GM19452 (cell line): ENCODE measurements at regions not wholly inside any gene's neighbourhood (a gene's known extent, or its start where the extent isn't known, plus 50 kb on each side); places are given as distances from the start of the nearest gene placed in this dataset.
"Not testable (repeated sequence)": the region's sequence is repeated elsewhere in the genome, so short reads cannot be mapped to it uniquely, and the experiment has no call there.

ENCODE experiments used
- ATAC-seq: cut with Tn5 transposase; IDR thresholded peaks from one replicate; pipeline ENCODE4 v1.9.1; 2021; ENCODE audit not compliant: unreplicated experiment

GRCh38 chr5:71821029-71821428, 102.0 kb downstream of the CARTPT start:
- no peak for ATAC-seq

- not testable (repeated sequence) for ATAC-seq
Measured at GRCh38 chr5:71822065-71822464, 103.0 kb downstream of the CARTPT start.

GRCh38 chr5:71825992-71826391, 106.9 kb downstream of the CARTPT start:
- no peak for ATAC-seq

- no peak for ATAC-seq
Measured at GRCh38 chr5:71828291-71829040, 109.4 kb downstream of the CARTPT start.

- ATAC-seq: no peak
Measured at GRCh38 chr5:71829206-71829605, 110.1 kb downstream of the CARTPT start.

- no peak for ATAC-seq
Measured at GRCh38 chr5:71830681-71831539, 111.8 kb downstream of the CARTPT start.

DNA sequence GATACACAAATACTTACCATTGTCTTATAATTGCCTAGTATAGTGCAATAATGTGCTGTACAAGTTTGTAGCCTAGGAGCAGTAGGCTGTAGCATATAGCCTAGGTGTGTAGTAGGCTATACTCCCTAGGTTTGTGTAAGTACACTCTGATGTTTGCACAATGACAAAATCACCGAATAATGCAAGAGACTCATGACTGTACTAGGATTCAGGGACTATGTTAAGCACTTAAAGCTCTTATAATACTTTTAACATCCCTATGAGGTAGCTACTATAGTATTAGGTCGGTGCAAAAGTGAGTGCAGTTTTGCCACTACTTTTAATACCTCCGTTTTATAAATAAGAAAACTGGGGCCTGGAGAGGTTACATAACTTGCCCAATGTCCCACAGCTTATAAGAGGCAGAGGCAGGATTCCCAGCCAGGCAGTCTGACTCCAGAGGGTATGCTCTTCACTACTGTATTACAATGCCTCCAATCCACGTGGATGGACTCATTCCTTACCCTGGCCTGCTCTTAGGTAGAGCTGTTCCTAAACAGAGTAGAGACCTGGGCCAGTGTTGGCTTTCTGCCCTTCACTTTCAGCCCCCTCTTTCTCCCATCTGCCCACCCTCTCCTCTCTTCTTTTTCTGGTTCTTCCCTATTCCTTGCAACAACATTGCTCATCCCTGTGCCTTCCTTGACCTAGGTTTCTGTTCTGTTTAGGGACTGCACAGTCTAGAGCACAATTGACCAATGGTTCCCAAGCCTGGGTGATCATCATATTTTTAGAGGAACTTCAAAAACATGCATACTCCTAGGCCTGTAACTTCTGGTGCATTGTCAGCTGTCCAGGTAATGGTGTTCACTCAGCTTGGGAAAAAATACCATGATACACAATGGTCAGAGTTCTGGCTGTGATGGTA, 114.0 kb downstream of the CARTPT start:
- ATAC-seq: no peak

GRCh38 chr5:71834601-71835000, 115.5 kb downstream of the CARTPT start:
- no peak for ATAC-seq

- no peak for ATAC-seq
Measured at GRCh38 chr5:71836084-71836483, 117.0 kb downstream of the CARTPT start.

- ATAC-seq: no peak
Measured at GRCh38 chr5:71836559-71837112, 117.6 kb downstream of the CARTPT start.

DNA sequence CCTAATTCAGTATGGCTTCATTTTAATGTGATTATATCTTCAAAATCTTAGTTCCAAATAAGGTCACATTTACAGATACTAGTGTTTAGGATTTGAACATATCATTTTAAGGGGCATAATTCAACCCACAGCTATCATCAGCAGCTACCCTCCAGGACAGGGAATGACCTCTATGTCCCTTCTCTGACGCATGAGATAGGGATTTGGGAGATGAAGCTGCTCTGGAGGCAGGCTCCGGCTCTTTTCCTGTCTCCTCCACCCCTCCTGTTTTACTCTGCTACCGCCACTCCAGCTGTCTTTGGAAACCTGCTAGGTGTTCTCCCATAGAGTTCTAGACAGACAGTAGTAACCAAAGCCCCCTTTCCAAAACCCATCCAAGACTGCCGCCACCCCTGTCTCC, 119.2 kb downstream of the CARTPT start:
- no peak for ATAC-seq

DNA sequence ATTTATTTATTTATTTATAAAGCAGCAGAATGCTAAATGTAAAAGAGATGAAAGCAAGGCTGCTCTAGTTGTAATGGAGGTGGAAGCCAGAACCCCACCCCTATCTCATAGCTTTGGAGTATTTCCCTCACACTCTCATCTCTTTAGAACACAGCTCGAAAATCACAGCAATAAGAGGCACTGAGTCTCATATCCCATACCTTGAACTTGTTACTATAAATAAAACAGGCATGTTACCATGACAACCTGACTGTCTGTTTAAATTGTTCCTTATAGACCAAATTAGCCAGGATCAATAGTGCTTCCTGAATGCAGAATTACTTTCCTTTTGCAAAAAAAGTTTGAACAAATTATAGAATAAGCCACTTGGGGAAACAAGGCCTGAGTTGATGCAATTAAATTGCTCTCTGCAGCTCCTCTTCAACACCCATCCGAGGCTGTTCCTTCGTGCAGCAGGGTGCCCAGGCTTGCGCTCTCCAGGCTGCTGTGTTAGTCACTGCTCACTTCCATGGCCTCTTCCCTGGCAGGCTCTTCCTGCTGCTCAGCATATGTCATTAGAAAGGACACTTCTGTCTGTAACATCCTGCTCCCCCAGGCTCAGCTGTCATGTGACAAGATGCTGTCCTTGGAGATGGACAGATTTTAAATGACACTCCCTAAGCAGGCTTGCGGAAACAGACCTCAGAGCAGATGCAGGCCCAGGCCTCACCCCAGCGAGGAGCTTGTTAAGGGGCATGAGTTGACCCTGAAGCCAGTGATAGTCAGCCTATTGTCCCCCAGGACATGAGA, 120.2 kb downstream of the CARTPT start:
- no peak for ATAC-seq

DNA sequence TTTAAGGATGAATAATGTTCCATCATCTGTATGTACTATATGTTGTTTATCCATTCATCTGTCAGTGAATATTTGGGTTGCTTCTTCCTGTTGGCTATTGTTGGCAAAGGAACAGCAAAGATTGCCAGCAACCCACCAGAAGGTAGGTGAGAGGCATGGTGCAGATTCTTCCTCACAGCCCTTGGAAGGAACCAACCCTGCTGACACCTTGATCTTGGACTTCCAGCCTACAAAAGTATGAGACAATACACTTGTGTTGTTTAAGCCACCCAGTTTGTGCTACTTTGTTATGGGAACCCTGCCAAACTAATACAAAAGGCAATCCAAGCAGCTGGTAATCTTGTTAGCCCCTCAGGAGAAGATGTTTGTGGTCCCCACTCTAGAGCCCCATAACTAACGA, 122.0 kb downstream of the CARTPT start:
- ATAC-seq: no peak

DNA sequence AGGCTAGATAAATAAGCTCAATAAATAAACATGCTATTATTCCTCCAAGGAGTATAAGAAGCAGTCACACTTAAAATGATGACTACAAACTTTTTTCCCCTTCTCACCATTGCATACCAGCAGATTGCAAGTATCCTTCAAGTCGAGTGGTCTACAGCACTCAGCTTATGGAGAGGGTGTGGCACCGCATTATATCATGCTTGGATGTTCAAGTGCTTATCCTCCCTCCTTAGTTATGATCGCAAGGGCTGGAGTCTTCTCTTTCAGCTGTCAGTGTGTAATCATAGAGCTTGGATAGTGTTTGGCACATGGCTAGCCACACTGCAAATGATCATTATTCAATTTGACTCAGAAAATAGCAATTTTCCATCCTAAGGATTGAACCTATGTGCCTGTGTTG, 124.0 kb downstream of the CARTPT start:
- no peak for ATAC-seq

GRCh38 chr5:71844862-71845261, 125.8 kb downstream of the CARTPT start:
- no peak for ATAC-seq

GRCh38 chr5:71859515-71859914, 140.4 kb downstream of the CARTPT start:
- no peak for ATAC-seq

GRCh38 chr5:71860048-71860447, 141.0 kb downstream of the CARTPT start:
- no peak for ATAC-seq

DNA sequence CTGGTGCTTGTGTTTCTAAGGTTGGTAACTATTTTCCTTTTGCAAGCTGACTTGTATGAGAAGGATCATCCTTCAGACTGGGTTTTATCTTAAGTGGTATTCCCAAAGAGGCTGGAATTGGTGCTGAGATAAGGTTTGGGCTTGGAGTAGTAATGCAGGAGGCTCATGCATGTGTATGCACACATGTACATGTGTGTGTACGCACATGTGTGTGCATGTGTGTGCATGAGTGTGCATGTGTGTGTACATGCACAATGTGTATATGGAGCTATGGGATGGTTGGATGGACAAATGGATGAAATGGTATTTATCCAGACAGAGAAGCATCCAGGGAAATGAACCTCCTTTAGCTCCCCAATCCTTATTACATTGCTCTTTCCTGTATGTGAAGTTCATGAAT, 142.6 kb downstream of the CARTPT start:
- no peak for ATAC-seq

GRCh38 chr5:71862087-71862486, 143.0 kb downstream of the CARTPT start:
- ATAC-seq: no peak

DNA sequence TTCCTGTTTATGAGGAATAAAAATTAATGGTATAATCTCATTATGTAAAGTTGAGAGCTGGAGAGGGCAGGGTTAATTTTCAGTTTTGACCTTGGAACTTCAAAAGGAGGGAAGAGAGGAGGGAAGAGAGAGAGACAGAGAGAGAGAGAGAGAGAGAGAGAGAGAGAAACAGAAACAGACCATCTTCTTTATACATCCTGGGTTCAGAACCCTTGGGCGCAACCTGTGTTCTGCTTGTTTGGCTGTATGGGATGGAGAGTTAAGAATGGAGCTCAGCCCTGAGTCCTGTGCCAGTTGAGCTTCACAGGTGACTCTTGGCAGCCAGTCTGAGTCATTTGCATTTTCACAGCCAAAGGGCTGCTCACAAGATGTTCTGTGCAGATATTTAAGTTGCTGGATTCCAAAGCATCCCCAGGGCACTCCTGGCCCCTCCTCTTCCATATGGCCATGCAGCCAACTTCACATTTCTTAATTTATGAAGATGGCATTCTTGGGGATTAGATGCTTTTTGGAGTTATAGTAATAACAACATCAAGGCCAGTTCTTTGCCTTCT, 143.5 kb downstream of the CARTPT start:
- ATAC-seq: no peak
